ENCODE measurements at regions not wholly inside any gene's neighbourhood (a gene's known extent, or its start where the extent isn't known, plus 50 kb on each side); places are given as distances from the start of the nearest gene placed in this dataset.

DNA sequence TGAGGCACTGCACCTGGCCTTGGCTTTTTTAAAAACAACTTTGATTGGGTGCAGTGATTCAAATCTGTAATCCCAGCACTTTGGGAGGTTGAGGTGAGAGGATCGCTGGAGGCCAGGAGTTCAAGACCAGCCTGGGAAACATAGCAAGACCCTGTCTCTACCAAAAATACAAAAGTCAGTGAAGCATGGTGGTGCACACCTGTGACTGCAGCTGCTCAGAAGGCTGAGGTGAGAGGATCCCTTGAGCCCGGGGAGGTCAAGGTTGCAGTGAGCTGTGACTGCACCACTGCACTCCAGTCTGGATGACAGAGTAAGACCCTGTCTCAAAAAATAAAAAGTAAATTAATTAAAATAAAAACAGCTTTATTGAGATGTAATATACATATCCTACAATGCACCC, 84.9 kb downstream of the NPTX2 start:
- H3K9me2 ChIP-seq (ENCODE audit: insufficient read depth, low read length), result no peaks in the 10 kb centered on the region
- H3K4me2 ChIP-seq (ENCODE audit: low read length), result no peak overlapping the region
- no peak overlapping the region for H2AFZ ChIP-seq (ENCODE audit: low read depth, low read length)
- no peak for TF ChIP-seq EZH2 (IDR thresholded peaks at IDR 0.05; ENCODE audit: borderline replicate concordance, insufficient read depth, low read length, poor library complexity, severe bottlenecking)
- no peak for TF ChIP-seq SMC3 (conservative IDR thresholded peaks at IDR 0.05; ENCODE audit: poor library complexity)
- TF ChIP-seq, protein P1, sequence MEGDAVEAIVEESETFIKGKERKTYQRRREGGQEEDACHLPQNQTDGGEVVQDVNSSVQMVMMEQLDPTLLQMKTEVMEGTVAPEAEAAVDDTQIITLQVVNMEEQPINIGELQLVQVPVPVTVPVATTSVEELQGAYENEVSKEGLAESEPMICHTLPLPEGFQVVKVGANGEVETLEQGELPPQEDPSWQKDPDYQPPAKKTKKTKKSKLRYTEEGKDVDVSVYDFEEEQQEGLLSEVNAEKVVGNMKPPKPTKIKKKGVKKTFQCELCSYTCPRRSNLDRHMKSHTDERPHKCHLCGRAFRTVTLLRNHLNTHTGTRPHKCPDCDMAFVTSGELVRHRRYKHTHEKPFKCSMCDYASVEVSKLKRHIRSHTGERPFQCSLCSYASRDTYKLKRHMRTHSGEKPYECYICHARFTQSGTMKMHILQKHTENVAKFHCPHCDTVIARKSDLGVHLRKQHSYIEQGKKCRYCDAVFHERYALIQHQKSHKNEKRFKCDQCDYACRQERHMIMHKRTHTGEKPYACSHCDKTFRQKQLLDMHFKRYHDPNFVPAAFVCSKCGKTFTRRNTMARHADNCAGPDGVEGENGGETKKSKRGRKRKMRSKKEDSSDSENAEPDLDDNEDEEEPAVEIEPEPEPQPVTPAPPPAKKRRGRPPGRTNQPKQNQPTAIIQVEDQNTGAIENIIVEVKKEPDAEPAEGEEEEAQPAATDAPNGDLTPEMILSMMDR (IDR thresholded peaks at IDR 0.05; ENCODE audit: poor library complexity, severe bottlenecking), result no peak
- no peak for TF ChIP-seq EP300 (conservative IDR thresholded peaks at IDR 0.05; ENCODE audit: poor library complexity, severe bottlenecking)
- TF ChIP-seq RAD21 (conservative IDR thresholded peaks at IDR 0.05), result no peak
- no peak for TF ChIP-seq TAF1 (IDR thresholded peaks at IDR 0.05; ENCODE audit: low read depth)
- TF ChIP-seq MXI1 (conservative IDR thresholded peaks at IDR 0.05; ENCODE audit: poor library complexity, severe bottlenecking), result no peak
- TF ChIP-seq, protein P2, sequence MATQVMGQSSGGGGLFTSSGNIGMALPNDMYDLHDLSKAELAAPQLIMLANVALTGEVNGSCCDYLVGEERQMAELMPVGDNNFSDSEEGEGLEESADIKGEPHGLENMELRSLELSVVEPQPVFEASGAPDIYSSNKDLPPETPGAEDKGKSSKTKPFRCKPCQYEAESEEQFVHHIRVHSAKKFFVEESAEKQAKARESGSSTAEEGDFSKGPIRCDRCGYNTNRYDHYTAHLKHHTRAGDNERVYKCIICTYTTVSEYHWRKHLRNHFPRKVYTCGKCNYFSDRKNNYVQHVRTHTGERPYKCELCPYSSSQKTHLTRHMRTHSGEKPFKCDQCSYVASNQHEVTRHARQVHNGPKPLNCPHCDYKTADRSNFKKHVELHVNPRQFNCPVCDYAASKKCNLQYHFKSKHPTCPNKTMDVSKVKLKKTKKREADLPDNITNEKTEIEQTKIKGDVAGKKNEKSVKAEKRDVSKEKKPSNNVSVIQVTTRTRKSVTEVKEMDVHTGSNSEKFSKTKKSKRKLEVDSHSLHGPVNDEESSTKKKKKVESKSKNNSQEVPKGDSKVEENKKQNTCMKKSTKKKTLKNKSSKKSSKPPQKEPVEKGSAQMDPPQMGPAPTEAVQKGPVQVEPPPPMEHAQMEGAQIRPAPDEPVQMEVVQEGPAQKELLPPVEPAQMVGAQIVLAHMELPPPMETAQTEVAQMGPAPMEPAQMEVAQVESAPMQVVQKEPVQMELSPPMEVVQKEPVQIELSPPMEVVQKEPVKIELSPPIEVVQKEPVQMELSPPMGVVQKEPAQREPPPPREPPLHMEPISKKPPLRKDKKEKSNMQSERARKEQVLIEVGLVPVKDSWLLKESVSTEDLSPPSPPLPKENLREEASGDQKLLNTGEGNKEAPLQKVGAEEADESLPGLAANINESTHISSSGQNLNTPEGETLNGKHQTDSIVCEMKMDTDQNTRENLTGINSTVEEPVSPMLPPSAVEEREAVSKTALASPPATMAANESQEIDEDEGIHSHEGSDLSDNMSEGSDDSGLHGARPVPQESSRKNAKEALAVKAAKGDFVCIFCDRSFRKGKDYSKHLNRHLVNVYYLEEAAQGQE (IDR thresholded peaks at IDR 0.05; ENCODE audit: borderline replicate concordance), result no peak
- TF ChIP-seq POLR2AphosphoS5 (IDR thresholded peaks at IDR 0.05), result no peak
- no peak overlapping the region for H3K4me3 ChIP-seq (ENCODE audit: low read length)
- H3K27me3 ChIP-seq (ENCODE audit: insufficient read depth, low read depth, low read length), result no peaks in the 10 kb centered on the region
- no peaks in the 10 kb centered on the region for H3K79me2 ChIP-seq (replicated peaks; ENCODE audit: insufficient read depth, low read length)
- H3F3A ChIP-seq (ENCODE audit: insufficient read depth, low read length, poor library complexity, severe bottlenecking), result no peaks in the 10 kb centered on the region
- no peaks in the 10 kb centered on the region for H3K36me3 ChIP-seq (ENCODE audit: insufficient read depth, low read length)
- H4K20me1 ChIP-seq (ENCODE audit: insufficient read depth), result no peaks in the 10 kb centered on the region
- no peaks in the 10 kb centered on the region for H3K9me3 ChIP-seq (ENCODE audit: low read length)
- no peak overlapping the region for H3K27ac ChIP-seq (ENCODE audit: low read length)
- H3K9ac ChIP-seq (ENCODE audit: low read length), result no peak overlapping the region

DNA sequence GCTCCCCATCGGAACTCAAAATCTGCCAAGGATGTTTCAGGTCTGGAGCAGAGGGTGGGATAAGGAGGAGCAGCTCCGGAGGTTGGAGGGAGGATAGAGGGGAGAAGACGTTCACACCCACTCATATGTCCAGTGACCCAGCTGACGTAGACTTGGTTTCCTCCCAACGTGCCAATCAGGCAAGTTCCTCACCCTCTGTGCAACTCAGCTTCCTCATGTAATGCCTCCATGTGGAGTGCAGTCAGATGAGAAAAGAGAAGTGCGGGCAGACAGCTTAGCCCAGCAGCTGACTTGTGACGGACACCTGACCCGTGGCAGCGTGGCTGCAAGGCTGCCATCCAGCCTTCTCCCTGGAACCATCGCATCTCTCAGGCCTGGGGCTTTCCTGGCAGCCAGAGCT, 86.8 kb downstream of the NPTX2 start:
- Histone ChIP-seq H2AFZ (ENCODE audit: low read depth, low read length) (no peak overlapping the region), H3K9me2 (ENCODE audit: insufficient read depth, low read length) (no peaks in the 10 kb centered on the region), H3K27me3 (ENCODE audit: insufficient read depth, low read depth, low read length) (no peaks in the 10 kb centered on the region), H3F3A (ENCODE audit: insufficient read depth, low read length, poor library complexity, severe bottlenecking) (no peaks in the 10 kb centered on the region), H3K4me3 (ENCODE audit: low read length) (no peak overlapping the region), H3K9me3 (ENCODE audit: low read length) (no peaks in the 10 kb centered on the region), H3K79me2 (replicated peaks; ENCODE audit: insufficient read depth, low read length) (no peaks in the 10 kb centered on the region), H4K20me1 (ENCODE audit: insufficient read depth) (no peaks in the 10 kb centered on the region), H3K27ac (ENCODE audit: low read length) (no peak overlapping the region), H3K4me2 (ENCODE audit: low read length) (no peak overlapping the region), H3K9ac (ENCODE audit: low read length) (no peak overlapping the region), H3K36me3 (ENCODE audit: insufficient read depth, low read length) (no peaks in the 10 kb centered on the region)
- TF ChIP-seq SMC3 (conservative IDR thresholded peaks at IDR 0.05; ENCODE audit: poor library complexity), result no peak
- TF ChIP-seq RAD21 (conservative IDR thresholded peaks at IDR 0.05), result no peak
- TF ChIP-seq, protein P2 (IDR thresholded peaks at IDR 0.05; ENCODE audit: borderline replicate concordance), result no peak
- no peak for TF ChIP-seq EP300 (conservative IDR thresholded peaks at IDR 0.05; ENCODE audit: poor library complexity, severe bottlenecking)
- TF ChIP-seq TAF1 (IDR thresholded peaks at IDR 0.05; ENCODE audit: low read depth), result no peak
- TF ChIP-seq, protein P1 (IDR thresholded peaks at IDR 0.05; ENCODE audit: poor library complexity, severe bottlenecking), result no peak
- TF ChIP-seq POLR2AphosphoS5 (IDR thresholded peaks at IDR 0.05), result no peak
- TF ChIP-seq EZH2 (IDR thresholded peaks at IDR 0.05; ENCODE audit: borderline replicate concordance, insufficient read depth, low read length, poor library complexity, severe bottlenecking), result no peak
- no peak for TF ChIP-seq MXI1 (conservative IDR thresholded peaks at IDR 0.05; ENCODE audit: poor library complexity, severe bottlenecking)

All from neural cell (in vitro differentiated cells).